ENCODE measurements at regions not wholly inside any gene's neighbourhood (a gene's known extent, or its start where the extent isn't known, plus 50 kb on each side); places are given as distances from the start of the nearest gene placed in this dataset.

GRCh38 chr4:173457893-173458292 lies 59.0 kb upstream of the SCRG1 start:
- no peak for TF ChIP-seq EP300 (IDR thresholded peaks at IDR 0.05)
- no peak for TF ChIP-seq POLR2AphosphoS5 (IDR thresholded peaks at IDR 0.05)
- no peak for TF ChIP-seq CTCF (IDR thresholded peaks at IDR 0.05)
- no peak for TF ChIP-seq POLR2A (IDR thresholded peaks at IDR 0.05)
